GM23248 (cell line): ENCODE measurements at regions not wholly inside any gene's neighbourhood (a gene's known extent, or its start where the extent isn't known, plus 50 kb on each side); places are given as distances from the start of the nearest gene placed in this dataset.

Source experiments
- DNase-seq: peaks from one replicate; pipeline ENCODE4 v3.0.0-alpha.2; 2015
- H2AFZ ChIP-seq: fragments of 200-600 bp; sonication (generic); 2 replicates; pipeline ENCODE4 v1.6.1; 2016; ENCODE audit warnings: antibody characterized with exemption
- H3F3A ChIP-seq: fragments of 200-600 bp; sonication (generic); 2 replicates; pipeline ENCODE4 v1.6.1; 2016; ENCODE audit warnings: mild to moderate bottlenecking, antibody characterized with exemption, mixed run types; ENCODE audit not compliant: insufficient read depth
- H3K27ac ChIP-seq: fragments of 200-600 bp; sonication (generic); 2 replicates; pipeline ENCODE4 v1.5.1; 2016; ENCODE audit warnings: mild to moderate bottlenecking
- H3K27me3 ChIP-seq: fragments of 200-600 bp; sonication (generic); replicated peaks from 2 replicates; pipeline ENCODE4 v1.6.1; 2016; ENCODE audit warnings: mild to moderate bottlenecking; ENCODE audit not compliant: insufficient read depth
- H3K36me3 ChIP-seq: fragments of 200-600 bp; sonication (generic); 2 replicates; pipeline ENCODE4 v1.6.1; 2016; ENCODE audit warnings: low read depth, mild to moderate bottlenecking
- H3K4me1 ChIP-seq: fragments of 200-600 bp; sonication (generic); 2 replicates; pipeline ENCODE4 v1.6.1; 2016; ENCODE audit warnings: mild to moderate bottlenecking; ENCODE audit not compliant: insufficient read depth
- H3K4me2 ChIP-seq: fragments of 200-600 bp; sonication (generic); one replicate; pipeline ENCODE4 v1.6.1; 2016; ENCODE audit warnings: mild to moderate bottlenecking; ENCODE audit not compliant: unreplicated experiment
- H3K4me3 ChIP-seq: fragments of 200-600 bp; sonication (generic); 2 replicates; pipeline ENCODE4 v1.5.1; 2016; ENCODE audit warnings: mild to moderate bottlenecking
- H3K79me2 ChIP-seq: fragments of 200-600 bp; sonication (generic); 2 replicates; pipeline ENCODE4 v1.6.1; 2016; ENCODE audit warnings: mild to moderate bottlenecking; ENCODE audit not compliant: insufficient read depth
- H3K9ac ChIP-seq: fragments of 200-600 bp; sonication (generic); 2 replicates; pipeline ENCODE4 v1.6.1; 2016; ENCODE audit warnings: mild to moderate bottlenecking
- H3K9me2 ChIP-seq: fragments of 200-600 bp; sonication (generic); 2 replicates; pipeline ENCODE4 v1.6.1; 2016; ENCODE audit warnings: mixed run types, mild to moderate bottlenecking, moderate library complexity; ENCODE audit not compliant: insufficient read depth
- H3K9me3 ChIP-seq: fragments of 200-600 bp; sonication (generic); one replicate; pipeline ENCODE4 v1.6.1; 2017; ENCODE audit warnings: low read depth
- H4K20me1 ChIP-seq: fragments of 200-600 bp; sonication (generic); 2 replicates; pipeline ENCODE4 v1.6.0; 2016; ENCODE audit not compliant: insufficient read depth
- EZH2 ChIP-seq: fragments of 200-600 bp; sonication (generic); IDR thresholded peaks from 2 replicates; pipeline ENCODE4 v1.6.1; 2018; ENCODE audit warnings: antibody characterized with exemption, mild to moderate bottlenecking; ENCODE audit not compliant: insufficient read depth, poor library complexity, severe bottlenecking
- EZH2phosphoT487 ChIP-seq: fragments of 200-600 bp; sonication (generic); IDR thresholded peaks from 2 replicates; pipeline ENCODE4 v1.6.1; 2018; ENCODE audit warnings: antibody characterized with exemption, moderate library complexity, mild to moderate bottlenecking, low read depth; ENCODE audit not compliant: insufficient read depth
- WGBS, 2 experiments: methylation state at CpG; one replicate each; pipeline ENCODE4 v1.1.6; 2015 to 2017; ENCODE audit warnings: low lambda C conversion rate in 2 of 2, low coverage in 1 of 2; ENCODE audit errors: missing lambda C conversion rate in 2 of 2; 5-methylcytosine and 5-hydroxymethylcytosine counted together
- in situ Hi-C: fragments of 300-500 bp; cut with MboI; formaldehyde crosslinking; loops from 2 replicates; pipeline ENCODE4 v1.15.0; 2020

DNA sequence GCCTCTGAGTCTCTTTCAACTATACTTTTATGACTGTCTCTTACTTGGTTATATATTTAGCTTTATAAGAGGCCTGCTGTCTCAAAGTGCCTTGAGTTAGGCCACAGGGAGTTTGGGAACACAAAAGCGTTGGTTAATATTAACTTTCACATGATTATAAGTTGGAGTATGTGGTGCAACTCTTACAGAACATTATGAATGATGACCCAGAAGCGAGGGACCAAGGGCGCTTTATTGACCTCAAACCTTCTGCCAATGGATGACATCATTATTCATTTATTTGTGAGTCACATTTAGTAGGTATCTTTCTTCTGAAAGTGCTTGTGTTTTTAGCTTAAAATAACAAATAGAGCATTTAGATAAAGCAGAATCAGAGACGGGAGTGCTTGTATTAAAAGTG lies 298.0 kb upstream of the ZC3H12C start:
- peak; percentile 15 for DNase-seq
- no peaks in the 10 kb centered on the region for H4K20me1 ChIP-seq
- no peaks in the 10 kb centered on the region for H3K9me3 ChIP-seq
- H3F3A ChIP-seq = 0 out of 2 replicates have a peak, but pooled peaks cover under 1% of the 10 kb centered on the region
- in situ Hi-C loops = no loop called here
- no peaks in the 10 kb centered on the region for H3K36me3 ChIP-seq
- 62 to 73% methylated on average over 4 of the region's 4 CpGs for WGBS, 2 experiments
- no peak overlapping the region for H3K9ac ChIP-seq
- no peaks in the 10 kb centered on the region for H3K27me3 ChIP-seq
- H3K4me1 ChIP-seq = peaks cover 2% of the 10 kb centered on the region; the same call in 1 of the 2 replicates
- H3K79me2 ChIP-seq = no peaks in the 10 kb centered on the region
- no peak overlapping the region for H3K4me2 ChIP-seq
- no peak overlapping the region for H2AFZ ChIP-seq
- H3K27ac ChIP-seq = no peak overlapping the region
- no peak overlapping the region for H3K4me3 ChIP-seq
- H3K9me2 ChIP-seq = no peaks in the 10 kb centered on the region
- no peak for TF ChIP-seq EZH2
- TF ChIP-seq EZH2phosphoT487 = no peak

DNA sequence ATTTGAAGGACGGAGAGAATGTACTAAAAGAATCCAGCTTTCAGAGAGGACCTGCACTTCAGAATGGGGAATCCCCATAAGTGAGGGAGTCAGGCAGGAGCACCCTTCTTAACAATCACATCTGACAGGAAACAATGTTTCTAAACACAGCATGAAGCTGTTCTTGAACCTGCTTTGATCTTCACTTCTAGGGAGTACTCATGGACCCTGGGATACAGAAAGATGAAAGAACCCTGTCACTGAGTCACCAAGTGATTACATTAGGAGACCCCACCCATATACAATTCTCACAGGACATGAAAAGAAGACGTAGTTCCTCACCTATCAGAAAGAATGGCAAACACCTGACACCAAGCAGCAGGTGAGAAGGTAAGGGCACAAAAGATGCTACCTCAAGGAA lies 296.9 kb upstream of the ZC3H12C start:
- no peak for DNase-seq
- Histone ChIP-seq H3K27ac (no peak overlapping the region), H4K20me1 (no peaks in the 10 kb centered on the region), H3K79me2 (no peaks in the 10 kb centered on the region), H3K9ac (no peak overlapping the region), H3K9me3 (no peaks in the 10 kb centered on the region), H3K4me2 (no peak overlapping the region), H3F3A (no peaks in the 10 kb centered on the region), H3K4me1 (no peaks in the 10 kb centered on the region), H2AFZ (no peak overlapping the region), H3K36me3 (no peaks in the 10 kb centered on the region), H3K9me2 (no peaks in the 10 kb centered on the region), H3K4me3 (no peak overlapping the region), H3K27me3 (no peaks in the 10 kb centered on the region)
- in situ Hi-C loops = no loop called here
- TF ChIP-seq EZH2 (no peak), EZH2phosphoT487 (no peak)
- 4 to 13% methylated on average over 2 of the region's 2 CpGs for WGBS, 2 experiments

DNA sequence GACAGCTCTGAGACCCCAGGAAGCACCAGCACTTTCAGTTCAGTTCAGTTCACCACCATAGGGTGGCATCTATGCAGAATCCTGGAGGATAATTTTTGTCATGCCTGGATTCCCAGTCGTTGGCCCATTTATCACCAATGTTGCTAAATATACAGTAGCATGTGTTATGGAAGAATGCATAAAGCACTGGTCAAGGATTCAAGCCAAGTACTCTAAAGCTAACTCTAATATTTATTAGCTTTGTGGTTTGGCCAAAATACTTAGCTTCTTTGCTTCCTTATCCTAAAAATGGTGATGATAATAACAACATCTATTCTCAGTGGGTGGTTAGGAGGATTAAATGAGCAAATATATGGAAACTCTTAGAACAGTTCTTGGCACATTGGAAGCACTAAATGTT lies 294.7 kb upstream of the ZC3H12C start:
- Histone ChIP-seq H3K27me3 (no peaks in the 10 kb centered on the region; the same call in 1 of the 2 replicates), H4K20me1 (no peaks in the 10 kb centered on the region), H3K79me2 (no peaks in the 10 kb centered on the region), H3K4me1 (no peaks in the 10 kb centered on the region), H3F3A (no peaks in the 10 kb centered on the region), H3K4me3 (no peak overlapping the region), H3K9me3 (no peaks in the 10 kb centered on the region), H3K36me3 (no peaks in the 10 kb centered on the region), H3K27ac (no peak overlapping the region), H3K4me2 (no peak overlapping the region), H3K9ac (no peak overlapping the region), H2AFZ (no peak overlapping the region), H3K9me2 (no peaks in the 10 kb centered on the region)
- TF ChIP-seq EZH2phosphoT487 = no peak
- TF ChIP-seq EZH2 = no peak
- 30 to 41% methylated on average over 1 of the region's 1 CpG for WGBS, 2 experiments
- DNase-seq = peak; percentile 3
- in situ Hi-C loops = no loop called here

DNA sequence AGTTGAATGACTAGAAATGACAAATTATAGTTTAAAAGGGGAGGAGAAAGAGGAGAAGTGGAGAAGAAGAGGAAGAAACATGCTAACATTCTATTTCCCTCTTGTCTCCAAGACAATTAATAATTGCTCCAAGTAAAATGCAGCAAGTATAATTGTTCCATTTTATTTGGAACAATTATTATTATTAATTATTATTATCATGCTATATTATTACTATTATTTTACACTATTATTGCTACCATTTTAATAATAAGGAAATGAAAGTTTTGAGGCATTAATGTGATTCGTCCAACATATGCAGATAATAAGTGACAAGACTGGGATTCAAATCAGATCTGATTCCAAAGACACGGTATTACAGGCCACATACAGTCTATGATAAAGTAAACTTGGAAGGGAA lies 293.6 kb upstream of the ZC3H12C start:
- Histone ChIP-seq H3K36me3 (no peaks in the 10 kb centered on the region), H3K9me3 (no peaks in the 10 kb centered on the region), H2AFZ (no peak overlapping the region), H4K20me1 (no peaks in the 10 kb centered on the region), H3F3A (no peaks in the 10 kb centered on the region), H3K27ac (no peak overlapping the region), H3K79me2 (no peaks in the 10 kb centered on the region), H3K4me2 (no peak overlapping the region), H3K4me1 (no peaks in the 10 kb centered on the region), H3K27me3 (no peaks in the 10 kb centered on the region; the same call in 1 of the 2 replicates), H3K9me2 (no peaks in the 10 kb centered on the region), H3K9ac (no peak overlapping the region), H3K4me3 (no peak overlapping the region)
- no peak for TF ChIP-seq EZH2phosphoT487
- WGBS, 2 experiments = 25 to 35% methylated on average over 2 of the region's 2 CpGs
- in situ Hi-C loops = no loop called here
- no peak for DNase-seq

DNA sequence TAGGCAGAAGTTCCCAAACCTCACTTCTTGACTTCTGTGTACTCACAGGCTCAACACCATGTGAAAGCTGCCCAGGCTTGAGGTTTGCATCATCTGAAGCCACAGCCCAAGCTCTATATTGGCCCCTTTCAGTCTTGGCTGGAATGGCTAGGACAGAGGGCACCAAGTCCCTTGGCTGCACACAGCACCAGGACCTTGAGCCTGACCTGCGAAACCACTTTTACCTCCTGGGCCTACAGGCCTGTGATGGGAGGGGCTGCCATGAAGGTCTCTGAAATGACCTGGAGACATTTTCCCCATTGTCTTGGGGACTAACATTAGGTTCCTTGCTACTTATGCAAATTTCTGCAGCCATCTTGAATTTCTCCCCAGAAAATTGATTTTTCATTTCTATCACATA lies 288.3 kb upstream of the ZC3H12C start:
- TF ChIP-seq EZH2 = no peak
- no peak for TF ChIP-seq EZH2phosphoT487
- Histone ChIP-seq H3K4me1 (peaks cover 8% of the 10 kb centered on the region; the same call in 1 of the 2 replicates), H3F3A (no peaks in the 10 kb centered on the region), H3K36me3 (no peaks in the 10 kb centered on the region), H3K27me3 (no peaks in the 10 kb centered on the region; the same call in 1 of the 2 replicates), H3K79me2 (no peaks in the 10 kb centered on the region), H3K9ac (no peak overlapping the region), H4K20me1 (no peaks in the 10 kb centered on the region), H3K9me2 (no peaks in the 10 kb centered on the region), H3K27ac (no peak overlapping the region), H3K9me3 (no peaks in the 10 kb centered on the region), H3K4me2 (no peak overlapping the region), H2AFZ (no peak overlapping the region), H3K4me3 (no peak overlapping the region)
- 58 to 86% methylated on average over 1 of the region's 1 CpG for WGBS, 2 experiments
- in situ Hi-C loops = no loop called here
- no peak for DNase-seq
